GM12875 (cell line): ENCODE measurements at regions not wholly inside any gene's neighbourhood (a gene's known extent, or its start where the extent isn't known, plus 50 kb on each side); places are given as distances from the start of the nearest gene placed in this dataset.

Experiments used
- H3K4me3 ChIP-seq: one replicate; pipeline ENCODE4 v1.5.1; 2011; ENCODE audit warnings: low read depth, low read length, control low read depth
- TF ChIP-seq, protein P1 (sequence below): IDR thresholded peaks from 2 replicates; pipeline ENCODE4 v1.5.1; 2011; ENCODE audit warnings: low read depth, mild to moderate bottlenecking, control low read depth, inconsistent platforms, low read length, moderate library complexity, borderline replicate concordance; ENCODE audit not compliant: insufficient read depth

DNA sequence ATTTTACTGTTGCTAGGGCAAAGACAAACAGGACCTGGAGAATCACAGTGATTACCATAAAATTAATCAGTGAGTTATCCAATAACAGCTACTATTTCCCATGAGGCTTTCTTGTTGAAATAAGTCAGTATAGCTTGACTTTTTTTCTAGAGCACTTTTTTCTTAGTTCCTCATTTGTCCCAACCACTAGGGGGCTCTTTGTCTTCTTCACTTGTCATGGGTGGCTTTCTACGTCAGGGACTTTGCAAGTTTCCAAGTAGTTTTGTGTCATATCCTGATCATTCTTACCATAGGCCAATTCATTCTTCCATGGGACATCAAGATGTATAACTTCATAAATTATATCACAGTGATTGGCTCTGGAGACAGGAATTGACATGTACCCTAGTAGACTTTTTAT lies 1019.6 kb upstream of the PIK3C3 start:
- no peak overlapping the region for H3K4me3 ChIP-seq
- TF ChIP-seq, protein P1, sequence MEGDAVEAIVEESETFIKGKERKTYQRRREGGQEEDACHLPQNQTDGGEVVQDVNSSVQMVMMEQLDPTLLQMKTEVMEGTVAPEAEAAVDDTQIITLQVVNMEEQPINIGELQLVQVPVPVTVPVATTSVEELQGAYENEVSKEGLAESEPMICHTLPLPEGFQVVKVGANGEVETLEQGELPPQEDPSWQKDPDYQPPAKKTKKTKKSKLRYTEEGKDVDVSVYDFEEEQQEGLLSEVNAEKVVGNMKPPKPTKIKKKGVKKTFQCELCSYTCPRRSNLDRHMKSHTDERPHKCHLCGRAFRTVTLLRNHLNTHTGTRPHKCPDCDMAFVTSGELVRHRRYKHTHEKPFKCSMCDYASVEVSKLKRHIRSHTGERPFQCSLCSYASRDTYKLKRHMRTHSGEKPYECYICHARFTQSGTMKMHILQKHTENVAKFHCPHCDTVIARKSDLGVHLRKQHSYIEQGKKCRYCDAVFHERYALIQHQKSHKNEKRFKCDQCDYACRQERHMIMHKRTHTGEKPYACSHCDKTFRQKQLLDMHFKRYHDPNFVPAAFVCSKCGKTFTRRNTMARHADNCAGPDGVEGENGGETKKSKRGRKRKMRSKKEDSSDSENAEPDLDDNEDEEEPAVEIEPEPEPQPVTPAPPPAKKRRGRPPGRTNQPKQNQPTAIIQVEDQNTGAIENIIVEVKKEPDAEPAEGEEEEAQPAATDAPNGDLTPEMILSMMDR = 0 out of 2 replicates have a peak, but pooled peaks have one; percentile 26

DNA sequence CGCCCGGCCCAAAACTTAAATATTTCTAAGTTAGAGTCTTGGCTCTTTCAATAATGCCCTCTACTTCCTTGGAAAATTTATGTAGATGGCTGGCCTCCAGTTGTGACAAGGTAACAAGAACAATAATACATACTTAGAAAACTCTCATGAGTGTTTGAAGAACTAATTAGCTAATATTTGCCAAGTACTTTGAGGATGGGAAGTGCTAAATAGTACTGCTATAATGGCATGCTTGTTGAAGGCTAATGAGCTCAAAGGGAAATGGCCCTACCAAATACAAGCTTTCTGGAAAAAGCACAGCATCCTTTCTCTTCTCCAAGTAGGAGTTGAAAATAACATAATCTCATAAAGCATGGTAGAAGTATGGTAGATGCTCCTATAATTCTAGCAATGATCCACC lies 1022.2 kb upstream of the PIK3C3 start:
- H3K4me3 ChIP-seq = no peak overlapping the region
- TF ChIP-seq, protein P1 = no peak

DNA sequence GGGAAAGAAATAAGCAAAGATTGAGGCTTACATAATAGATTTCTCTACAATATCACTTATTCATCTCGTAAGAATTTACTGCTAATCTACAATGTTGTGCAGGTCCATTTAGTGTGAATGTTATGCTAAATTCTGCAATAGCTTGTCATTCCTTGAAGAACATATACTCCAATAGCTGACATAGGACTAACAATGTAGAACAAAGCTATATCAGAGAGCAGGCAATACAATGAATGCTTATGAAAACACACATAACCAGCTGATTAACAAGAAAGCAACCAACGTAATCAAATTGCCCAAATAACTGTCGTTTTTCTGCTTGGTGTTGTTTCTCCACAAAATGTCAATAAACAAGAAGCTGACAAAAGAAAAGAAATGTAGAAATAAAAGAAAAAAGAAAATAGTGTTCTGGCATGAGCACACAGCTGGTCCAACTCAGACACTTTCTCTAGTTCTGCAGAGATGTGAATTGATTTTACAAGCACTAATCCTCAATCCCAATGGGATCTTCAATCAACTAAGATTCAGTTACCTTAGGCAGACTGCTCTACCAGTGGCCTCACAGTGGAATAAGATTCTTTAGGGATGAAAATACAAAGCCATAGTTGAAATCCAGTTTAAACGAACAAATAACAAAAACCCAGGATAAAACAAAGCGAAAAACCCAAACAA lies 1024.7 kb upstream of the PIK3C3 start:
- TF ChIP-seq, protein P1 = no peak
- no peak overlapping the region for H3K4me3 ChIP-seq

DNA sequence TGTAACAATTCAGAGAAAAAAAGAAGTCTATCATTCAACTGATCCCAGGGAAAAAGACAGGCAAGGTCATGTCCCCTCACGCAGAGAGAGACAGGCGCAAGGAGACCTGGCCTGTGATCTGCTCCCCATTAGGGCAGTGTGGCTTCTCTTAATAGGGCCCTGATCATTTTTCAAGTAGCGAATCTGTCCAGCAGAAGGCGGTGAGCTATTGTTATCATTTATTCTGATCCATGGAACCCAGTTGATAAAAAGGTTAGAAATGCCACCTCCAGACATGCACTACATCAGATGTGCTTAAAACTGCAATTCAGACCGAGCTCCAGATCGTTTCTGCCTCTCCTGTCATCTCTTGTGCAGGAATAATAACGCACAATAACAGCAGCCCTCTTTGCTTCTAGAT lies 1025.6 kb upstream of the PIK3C3 start:
- TF ChIP-seq, protein P1 = no peak
- no peak overlapping the region for H3K4me3 ChIP-seq

DNA sequence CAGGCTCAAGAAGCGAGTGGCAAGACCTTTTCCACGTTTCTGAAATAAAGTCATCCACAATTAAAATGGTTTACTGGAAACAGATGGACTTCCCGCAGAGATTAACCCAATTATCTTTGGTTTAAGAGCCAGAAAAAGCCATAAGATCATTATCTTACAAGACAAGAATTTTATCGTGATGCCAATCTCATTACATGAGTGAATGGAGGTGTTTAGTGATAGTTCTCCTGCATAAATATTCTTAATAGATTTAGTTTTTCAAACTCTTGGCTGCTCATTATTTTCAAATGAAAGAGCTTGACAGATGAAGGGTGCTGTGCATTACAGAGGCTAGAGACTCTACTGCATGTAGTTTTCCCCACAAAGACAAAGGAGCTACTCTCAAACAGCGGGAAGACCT lies 1028.4 kb upstream of the PIK3C3 start:
- TF ChIP-seq, protein P1 = no peak
- H3K4me3 ChIP-seq = no peak overlapping the region

GRCh38 chr18:40925071-40925541 lies 1029.9 kb upstream of the PIK3C3 start:
- no peak overlapping the region for H3K4me3 ChIP-seq
- TF ChIP-seq, protein P1 = no peak
